ENCODE measurements at regions not wholly inside any gene's neighbourhood (a gene's known extent, or its start where the extent isn't known, plus 50 kb on each side); places are given as distances from the start of the nearest gene placed in this dataset.

GRCh38 chr7:119842337-119842736 is 430.6 kb upstream of the KCND2 start:
- Histone ChIP-seq H3K36me3 (no peaks in the 10 kb centered on the region), H3K27ac (no peak overlapping the region), H3K4me1 (no peaks in the 10 kb centered on the region), H3K27me3 (no peaks in the 10 kb centered on the region), H3K9me3 (no peaks in the 10 kb centered on the region), H3K4me3 (no peak overlapping the region)
- ATAC-seq, result no peak
- no peak for TF ChIP-seq CTCF (IDR thresholded peaks at IDR 0.05)
- no peak for FAIRE-seq
- 14 to 28% methylated on average over 1 of the region's 1 CpG for WGBS, 2 donors
- no peak for DNase-seq
- intact Hi-C loops (cut with DNase I), result no loop called here

- no peaks in the 10 kb centered on the region for H3K27me3 ChIP-seq
- no peak overlapping the region for H3K4me3 ChIP-seq
- H3K36me3 ChIP-seq, result no peaks in the 10 kb centered on the region
- ATAC-seq (no peak), FAIRE-seq (no peak), DNase-seq (no peak)
- 22 to 44% methylated on average over 1 of the region's 1 CpG for WGBS, 2 donors
- no peaks in the 10 kb centered on the region for H3K4me1 ChIP-seq
- no peak for TF ChIP-seq CTCF (IDR thresholded peaks at IDR 0.05)
- H3K9me3 ChIP-seq, result no peaks in the 10 kb centered on the region
- intact Hi-C loops (cut with DNase I), result no loop called here
- H3K27ac ChIP-seq, result no peak overlapping the region
Measured at GRCh38 chr7:119842786-119843185, 430.2 kb upstream of the KCND2 start.

- H3K36me3 ChIP-seq, result no peaks in the 10 kb centered on the region
- H3K27me3 ChIP-seq, result no peaks in the 10 kb centered on the region
- FAIRE-seq (no peak), ATAC-seq (no peak), DNase-seq (no peak)
- H3K4me1 ChIP-seq, result no peaks in the 10 kb centered on the region
- no peaks in the 10 kb centered on the region for H3K9me3 ChIP-seq
- H3K4me3 ChIP-seq, result no peak overlapping the region
- no peak for TF ChIP-seq CTCF (IDR thresholded peaks at IDR 0.05)
- no peak overlapping the region for H3K27ac ChIP-seq
- intact Hi-C loops (cut with DNase I), result no loop called here
Measured at GRCh38 chr7:119861385-119861784, 411.6 kb upstream of the KCND2 start.

GRCh38 chr7:119868387-119868786 is 404.6 kb upstream of the KCND2 start:
- H3K9me3 ChIP-seq, result no peaks in the 10 kb centered on the region
- DNase-seq (no peak), ATAC-seq (no peak), FAIRE-seq (no peak)
- H3K4me3 ChIP-seq, result no peak overlapping the region
- TF ChIP-seq CTCF (IDR thresholded peaks at IDR 0.05), result no peak
- no peaks in the 10 kb centered on the region for H3K4me1 ChIP-seq
- WGBS, 2 donors, result 48 to 60% methylated on average over 2 of the region's 2 CpGs
- H3K27ac ChIP-seq, result no peak overlapping the region
- intact Hi-C loops (cut with DNase I), result no loop called here
- H3K36me3 ChIP-seq, result no peaks in the 10 kb centered on the region
- no peaks in the 10 kb centered on the region for H3K27me3 ChIP-seq

- ATAC-seq, result no peak
- no peaks in the 10 kb centered on the region for H3K9me3 ChIP-seq
- no peaks in the 10 kb centered on the region for H3K4me1 ChIP-seq
- TF ChIP-seq CTCF (IDR thresholded peaks at IDR 0.05), result no peak
- H3K36me3 ChIP-seq, result no peaks in the 10 kb centered on the region
- H3K27me3 ChIP-seq, result no peaks in the 10 kb centered on the region
- H3K27ac ChIP-seq, result no peak overlapping the region
- intact Hi-C loops (cut with DNase I), result no loop called here
- FAIRE-seq, result no peak
- DNase-seq, result no peak
- H3K4me3 ChIP-seq, result no peak overlapping the region
- WGBS, 2 donors, result 67 to 78% methylated on average over 1 of the region's 1 CpG
Measured at GRCh38 chr7:119879835-119880234, 393.1 kb upstream of the KCND2 start.
